Activated CD8-positive, alpha-beta T cell treated with anti-CD3 and anti-CD28 coated beads, Interleukin-2, amount 10 ng/mL, durations not matched to agents 7 days and 5 days (primary cell): ENCODE measurements at regions not wholly inside any gene's neighbourhood (a gene's known extent, or its start where the extent isn't known, plus 50 kb on each side); places are given as distances from the start of the nearest gene placed in this dataset.

Experiments used
- ATAC-seq: fragments of 150-1000 bp; cut with Tn5 transposase; one replicate; pipeline ENCODE4 v1.10.0; 2021; ENCODE audit warnings: moderate library complexity
- CTCF ChIA-PET: fragments of 350-600 bp; sonication (Branson Sonifier 250); formaldehyde crosslinking; loops from one replicate; lab custom pipeline; 2021; ENCODE audit warnings: antibody characterized with exemption; lab: Charles Lee
- POLR2A ChIA-PET: fragments of 350-600 bp; sonication (Branson Sonifier 250); formaldehyde crosslinking; loops from one replicate; lab custom pipeline; 2021; ENCODE audit warnings: antibody characterized with exemption; lab: Charles Lee
- DNase-seq: peaks from one replicate; pipeline ENCODE4 v3.0.0-alpha.2; 2020
- H3K27ac Mint-ChIP-seq: one replicate; pipeline ENCODE4 v1.8.0; 2021; ENCODE audit warnings: mild to moderate bottlenecking, mixed read lengths
- H3K27me3 Mint-ChIP-seq: one replicate; pipeline ENCODE4 v1.8.0; 2021; ENCODE audit warnings: low read depth, mixed read lengths
- H3K36me3 Mint-ChIP-seq: one replicate; pipeline ENCODE4 v1.8.0; 2021; ENCODE audit warnings: low read depth, mixed read lengths
- H3K4me1 Mint-ChIP-seq: one replicate; pipeline ENCODE4 v1.8.0; 2021; ENCODE audit warnings: low read depth, mixed read lengths
- H3K4me3 Mint-ChIP-seq: one replicate; pipeline ENCODE4 v1.8.0; 2021; ENCODE audit warnings: mild to moderate bottlenecking, mixed read lengths
- H3K9me3 Mint-ChIP-seq: one replicate; pipeline ENCODE4 v1.8.0; 2022; ENCODE audit warnings: mixed read lengths; ENCODE audit not compliant: insufficient read depth

- DNase-seq (no peak), ATAC-seq (no peak)
- Mint-ChIP-seq H3K27me3 (no peaks in the 10 kb centered on the region), H3K27ac (no peak overlapping the region), H3K36me3 (no peaks in the 10 kb centered on the region), H3K4me1 (no peaks in the 10 kb centered on the region), H3K4me3 (no peak overlapping the region), H3K9me3 (no peaks in the 10 kb centered on the region)
- ChIA-PET POLR2A (no interaction called here), CTCF (no interaction called here)
These were observed 239.4 kb downstream of the LURAP1L start for GRCh38 chr9:13013991-13014883.

DNA sequence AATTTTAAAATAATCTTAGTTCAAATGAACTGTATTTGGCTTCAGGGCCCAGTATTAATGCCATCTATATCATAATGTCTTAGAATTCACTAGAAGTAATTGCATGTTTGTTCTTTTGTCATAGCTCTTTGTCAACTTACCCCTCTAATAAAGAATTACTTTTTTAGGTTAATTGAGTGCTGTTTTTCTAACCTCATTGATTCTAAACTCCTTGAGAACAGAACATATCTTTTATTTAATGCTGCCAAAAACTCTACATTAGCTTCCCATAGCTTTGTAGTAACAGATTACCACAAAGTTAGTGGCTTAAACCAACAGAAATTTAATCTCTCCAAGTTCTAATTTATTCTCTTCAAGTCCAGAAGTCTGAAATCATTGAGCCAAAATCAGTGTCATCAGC, 242.4 kb downstream of the LURAP1L start:
- Mint-ChIP-seq H3K27ac (no peak overlapping the region), H3K27me3 (no peaks in the 10 kb centered on the region), H3K36me3 (no peaks in the 10 kb centered on the region), H3K4me3 (no peak overlapping the region), H3K4me1 (no peaks in the 10 kb centered on the region), H3K9me3 (no peaks in the 10 kb centered on the region)
- POLR2A ChIA-PET = no interaction called here
- no peak for DNase-seq
- no peak for ATAC-seq
- CTCF ChIA-PET = no interaction called here

DNA sequence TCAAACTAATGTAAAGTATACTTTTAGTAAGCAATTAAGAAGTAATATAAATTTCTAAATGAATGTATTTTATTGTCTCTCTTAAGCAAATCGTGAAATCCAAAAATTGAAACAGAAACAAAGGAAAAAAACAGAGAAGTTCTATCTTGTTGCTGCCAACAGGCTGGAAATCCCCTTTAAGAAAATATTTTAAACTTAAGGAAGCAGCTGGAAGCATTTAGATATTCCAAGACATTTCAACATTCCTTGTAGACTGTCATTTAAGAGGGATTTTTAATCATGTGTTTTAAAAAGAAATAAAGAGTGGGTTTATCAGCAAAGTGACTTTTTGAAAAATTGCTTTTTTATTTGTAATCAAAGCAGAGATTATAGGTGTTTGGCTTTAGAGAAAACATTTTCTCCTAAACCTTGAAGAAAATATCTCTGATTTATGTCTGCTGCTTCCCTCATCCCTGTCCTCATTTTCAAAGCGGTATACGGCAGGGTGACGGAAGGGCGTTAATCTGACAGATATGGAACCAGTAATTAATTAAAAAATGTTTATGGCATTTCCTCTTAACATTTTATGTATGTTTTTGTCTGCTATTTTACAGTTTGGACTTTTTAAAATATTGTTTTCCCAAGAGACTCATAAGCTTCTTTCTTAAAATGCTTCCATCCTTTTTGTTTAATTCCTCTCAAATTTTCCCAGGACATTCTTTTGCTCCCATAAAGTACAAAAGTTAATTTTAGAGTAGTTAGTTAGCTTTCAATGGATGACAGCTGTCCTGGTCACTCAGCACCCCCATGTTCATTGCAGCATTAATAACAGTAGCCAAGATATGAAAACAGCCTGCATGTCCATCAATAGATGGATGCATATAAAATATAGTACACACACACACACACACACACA, 245.6 kb downstream of the LURAP1L start:
- DNase-seq (no peak), ATAC-seq (no peak)
- Mint-ChIP-seq H3K27me3 (no peaks in the 10 kb centered on the region), H3K36me3 (no peaks in the 10 kb centered on the region), H3K27ac (no peak overlapping the region), H3K9me3 (peaks cover 7% of the 10 kb centered on the region), H3K4me1 (no peaks in the 10 kb centered on the region), H3K4me3 (no peak overlapping the region)
- ChIA-PET POLR2A (no interaction called here), CTCF (no interaction called here)

DNA sequence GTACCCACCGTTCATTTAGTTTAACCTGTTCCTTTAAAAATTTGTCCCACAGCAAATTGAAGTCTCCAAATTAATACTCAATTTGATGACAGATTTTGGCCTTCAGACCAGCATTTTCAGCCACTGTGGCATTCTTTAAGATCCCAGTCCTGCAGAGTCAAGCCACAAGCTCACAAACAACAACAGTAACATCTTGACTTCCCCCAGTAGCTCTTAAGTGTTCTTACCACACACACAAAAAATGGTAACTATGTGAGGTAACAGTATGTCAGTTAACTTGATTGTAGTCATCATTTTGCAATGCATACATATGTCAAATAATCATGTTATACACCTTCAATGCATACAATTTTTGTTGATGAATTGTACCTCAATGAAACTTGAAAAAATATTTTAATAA, 247.9 kb downstream of the LURAP1L start:
- H3K27ac Mint-ChIP-seq = no peak overlapping the region
- H3K9me3 Mint-ChIP-seq = peaks cover 14% of the 10 kb centered on the region
- no peaks in the 10 kb centered on the region for H3K4me1 Mint-ChIP-seq
- ChIA-PET CTCF (no interaction called here), POLR2A (no interaction called here)
- H3K27me3 Mint-ChIP-seq = no peaks in the 10 kb centered on the region
- ATAC-seq (no peak), DNase-seq (no peak)
- H3K36me3 Mint-ChIP-seq = no peaks in the 10 kb centered on the region
- H3K4me3 Mint-ChIP-seq = no peak overlapping the region

DNA sequence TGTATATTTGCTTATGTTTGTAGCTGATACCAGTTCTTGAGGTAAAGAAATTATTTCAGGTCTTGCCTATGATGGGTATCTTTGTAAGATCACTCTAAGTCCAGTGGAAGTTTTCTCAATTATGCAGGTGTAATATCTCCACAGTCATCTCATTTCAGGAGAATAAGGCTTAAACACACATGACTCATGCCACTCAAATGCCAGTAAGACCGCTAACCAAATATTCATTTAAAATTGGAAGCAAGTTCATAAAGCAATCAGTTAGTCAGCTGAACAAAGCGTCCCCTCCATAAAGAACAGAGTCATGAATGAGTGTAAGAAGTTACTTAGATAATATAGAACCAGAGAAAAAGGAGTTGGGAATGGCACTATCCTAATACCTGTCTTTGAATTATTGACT, 248.7 kb downstream of the LURAP1L start:
- ATAC-seq (no peak), DNase-seq (no peak)
- Mint-ChIP-seq H3K9me3 (peaks cover 16% of the 10 kb centered on the region), H3K4me1 (no peaks in the 10 kb centered on the region), H3K27me3 (no peaks in the 10 kb centered on the region), H3K4me3 (no peak overlapping the region), H3K27ac (no peak overlapping the region), H3K36me3 (no peaks in the 10 kb centered on the region)
- CTCF ChIA-PET = no interaction called here
- POLR2A ChIA-PET = no interaction called here

DNA sequence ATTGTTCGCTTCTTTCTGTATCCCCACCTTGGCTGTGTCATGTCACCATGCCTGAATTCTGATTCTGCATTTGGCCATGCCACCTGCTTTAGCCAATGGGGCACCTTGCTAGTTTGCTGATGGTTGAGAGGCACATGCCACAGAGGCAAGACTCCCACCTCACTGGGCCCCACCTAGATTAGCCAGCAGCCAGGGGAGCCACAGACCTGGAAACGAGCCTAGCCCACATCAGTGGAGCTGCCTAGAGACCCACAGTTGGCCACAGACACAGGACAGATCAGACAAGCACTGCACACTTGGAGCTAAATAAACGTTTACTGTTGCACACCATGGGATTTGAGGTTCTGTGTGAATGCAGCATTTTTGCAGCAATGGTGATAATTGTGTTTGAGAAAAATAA, 252.1 kb downstream of the LURAP1L start:
- Mint-ChIP-seq H3K27ac (no peak overlapping the region), H3K4me3 (no peak overlapping the region), H3K36me3 (no peaks in the 10 kb centered on the region), H3K4me1 (no peaks in the 10 kb centered on the region), H3K27me3 (no peaks in the 10 kb centered on the region), H3K9me3 (peaks cover 16% of the 10 kb centered on the region)
- ChIA-PET CTCF (no interaction called here), POLR2A (no interaction called here)
- DNase-seq (no peak), ATAC-seq (no peak)

- H3K36me3 Mint-ChIP-seq = no peaks in the 10 kb centered on the region
- H3K9me3 Mint-ChIP-seq = peaks cover 16% of the 10 kb centered on the region
- DNase-seq (no peak), ATAC-seq (no peak)
- no peaks in the 10 kb centered on the region for H3K4me1 Mint-ChIP-seq
- H3K27me3 Mint-ChIP-seq = no peaks in the 10 kb centered on the region
- ChIA-PET POLR2A (no interaction called here), CTCF (no interaction called here)
- H3K27ac Mint-ChIP-seq = no peak overlapping the region
- H3K4me3 Mint-ChIP-seq = no peak overlapping the region
These were observed 251.6 kb downstream of the MPDZ start for GRCh38 chr9:13027879-13028278.

GRCh38 chr9:13032585-13032984, 246.9 kb downstream of the MPDZ start:
- ATAC-seq (no peak), DNase-seq (no peak)
- Mint-ChIP-seq H3K9me3 (peaks cover 8% of the 10 kb centered on the region), H3K27ac (no peak overlapping the region), H3K27me3 (no peaks in the 10 kb centered on the region), H3K36me3 (no peaks in the 10 kb centered on the region), H3K4me1 (no peaks in the 10 kb centered on the region), H3K4me3 (no peak overlapping the region)
- POLR2A ChIA-PET = no interaction called here
- CTCF ChIA-PET = no interaction called here

GRCh38 chr9:13033959-13034693, 245.4 kb downstream of the MPDZ start:
- ATAC-seq = no peak
- Mint-ChIP-seq H3K4me1 (no peaks in the 10 kb centered on the region), H3K27me3 (no peaks in the 10 kb centered on the region), H3K4me3 (no peak overlapping the region), H3K9me3 (peaks cover 6% of the 10 kb centered on the region), H3K27ac (no peak overlapping the region), H3K36me3 (no peaks in the 10 kb centered on the region)
- peak; percentile 19 for DNase-seq
- ChIA-PET POLR2A (interaction anchor here (0.6 to 0.7 kb wide), 2 partner anchors 13 to 107 kb away, joined by 3 read pairs; no protein-coding TSS in a partner anchor), CTCF (interaction anchor here (0.6 kb wide), 1 partner anchor 1319 kb away, joined by 3 read pairs; no protein-coding TSS in a partner anchor)

DNA sequence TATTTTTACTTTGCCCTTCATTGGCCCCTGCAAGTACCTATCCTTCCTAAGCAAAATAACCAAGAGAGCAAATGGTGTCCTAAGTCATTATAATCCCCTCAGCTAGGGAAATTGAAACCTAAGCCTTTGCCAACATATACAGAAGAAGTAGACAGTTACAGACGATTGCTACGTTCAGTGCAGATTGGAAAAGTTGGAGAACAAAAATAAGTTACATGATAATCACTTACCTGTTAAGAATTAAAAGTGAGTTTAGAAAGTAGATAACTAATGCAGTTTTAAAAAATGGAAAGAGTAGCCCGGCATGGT, 244.8 kb downstream of the MPDZ start:
- no peak for ATAC-seq
- no peak for DNase-seq
- Mint-ChIP-seq H3K9me3 (peaks cover 6% of the 10 kb centered on the region), H3K4me3 (no peak overlapping the region), H3K36me3 (no peaks in the 10 kb centered on the region), H3K27ac (no peak overlapping the region), H3K27me3 (no peaks in the 10 kb centered on the region), H3K4me1 (no peaks in the 10 kb centered on the region)
- POLR2A ChIA-PET = interaction anchor here (0.6 kb wide), 1 partner anchor 107 kb away, joined by 3 read pairs; no protein-coding TSS in a partner anchor
- CTCF ChIA-PET = interaction anchor here (0.6 kb wide), 1 partner anchor 1319 kb away, joined by 3 read pairs; no protein-coding TSS in a partner anchor

DNA sequence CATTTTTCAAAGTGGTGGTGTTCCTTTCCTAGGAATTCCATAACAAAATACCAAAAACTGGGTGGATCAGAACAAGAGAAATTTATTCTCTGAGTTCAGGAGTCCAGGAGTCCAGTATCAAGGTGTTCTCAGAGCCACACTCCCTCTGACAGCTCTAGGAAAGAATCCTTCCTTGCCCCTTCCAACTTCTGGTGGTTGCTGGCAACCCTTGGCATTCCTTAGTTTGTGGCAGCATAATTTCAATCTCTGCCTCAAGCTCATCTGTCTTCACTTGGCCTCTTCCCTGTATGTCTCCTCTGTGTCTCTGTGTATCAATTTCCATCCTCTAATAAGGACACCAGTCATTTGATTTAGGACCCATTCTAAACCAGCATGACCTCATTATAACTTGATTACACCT, 243.7 kb downstream of the MPDZ start:
- Mint-ChIP-seq H3K27ac (no peak overlapping the region), H3K36me3 (no peaks in the 10 kb centered on the region), H3K4me3 (no peak overlapping the region), H3K9me3 (peaks cover 6% of the 10 kb centered on the region), H3K27me3 (no peaks in the 10 kb centered on the region), H3K4me1 (no peaks in the 10 kb centered on the region)
- ATAC-seq = no peak
- no peak for DNase-seq
- ChIA-PET POLR2A (no interaction called here), CTCF (interaction anchor here (0.7 kb wide), 1 partner anchor 934 kb away, joined by 3 read pairs; no protein-coding TSS in a partner anchor)
